CD14-positive monocyte (primary cell): ENCODE measurements at regions not wholly inside any gene's neighbourhood (a gene's known extent, or its start where the extent isn't known, plus 50 kb on each side); places are given as distances from the start of the nearest gene placed in this dataset.

Experiments used
- DNase-seq, 3 donors: peaks; one replicate each; pipeline ENCODE4 v3.0.0-alpha.2; 2011 to 2022
- H2AFZ ChIP-seq: 2 replicates; pipeline ENCODE4 v1.6.0; 2012; ENCODE audit warnings: mild to moderate bottlenecking, low read depth, low read length, inconsistent platforms; ENCODE audit not compliant: insufficient read depth, poor library complexity, severe bottlenecking
- H3K27ac ChIP-seq, 2 donors: 1 replicate in 1 of 2; 2 replicates in 1 of 2; pipeline ENCODE4 v1.5.1; 2012 to 2013; ENCODE audit warnings: low read length in 2 of 2, control low read depth in 1 of 2, inconsistent platforms in 1 of 2, low read depth in 1 of 2, mild to moderate bottlenecking in 1 of 2
- H3K27me3 ChIP-seq, 2 donors: one replicate each; pipeline versions ENCODE4 v1.6.0 to v1.6.1; 2011 to 2013; ENCODE audit warnings: low read length in 2 of 2; ENCODE audit not compliant: control insufficient read depth in 2 of 2, insufficient read depth in 2 of 2
- H3K36me3 ChIP-seq, 2 donors: replicated peaks in 1 of 2; 1 replicate in 1 of 2; 2 replicates in 1 of 2; pipeline versions ENCODE4 v1.5.1 to v1.6.1; 2012 to 2013; ENCODE audit warnings: low read length in 2 of 2, control low read depth in 1 of 2, inconsistent platforms in 1 of 2, mild to moderate bottlenecking in 1 of 2; ENCODE audit not compliant: insufficient read depth in 2 of 2, control insufficient read depth in 1 of 2
- H3K4me1 ChIP-seq, 2 donors: 1 replicate in 1 of 2; 2 replicates in 1 of 2; pipeline versions ENCODE4 v1.5.1 to v1.6.1; 2012 to 2013; ENCODE audit warnings: low read length in 2 of 2, control low read depth in 1 of 2, inconsistent platforms in 1 of 2, mild to moderate bottlenecking in 1 of 2, moderate library complexity in 1 of 2; ENCODE audit not compliant: insufficient read depth in 2 of 2, control insufficient read depth in 1 of 2
- H3K4me2 ChIP-seq: replicated peaks from 2 replicates; pipeline ENCODE3; 2012; ENCODE audit warnings: low read length, moderate library complexity, mild to moderate bottlenecking; ENCODE audit not compliant: poor library complexity, severe bottlenecking; ENCODE audit errors: extremely low read depth
- H3K4me3 ChIP-seq, 3 experiments: fragments of 200-600 bp in 1 of 3; sonication (generic) in 1 of 3; replicated peaks in 1 of 3; 1 replicate in 2 of 3; 2 replicates in 1 of 3; pipeline ENCODE4 v1.5.1; 2011 to 2013; ENCODE audit warnings: low read length in 3 of 3, mild to moderate bottlenecking in 3 of 3, control low read depth in 2 of 3, low read depth in 2 of 3, inconsistent platforms in 1 of 3, moderate library complexity in 1 of 3
- H3K79me2 ChIP-seq: 2 replicates; pipeline ENCODE4 v1.6.0; 2012; ENCODE audit warnings: mild to moderate bottlenecking, control low read depth, inconsistent platforms, low read length, moderate library complexity; ENCODE audit not compliant: insufficient read depth
- H3K9ac ChIP-seq: 2 replicates; pipeline ENCODE4 v1.6.0; 2017; ENCODE audit warnings: low read length, mild to moderate bottlenecking; ENCODE audit not compliant: insufficient read depth, poor library complexity, severe bottlenecking
- H3K9me3 ChIP-seq, 2 donors: replicated peaks in 1 of 2; 1 replicate in 1 of 2; 2 replicates in 1 of 2; pipeline versions ENCODE4 v1.5.1 to v1.6.1; 2012 to 2013; ENCODE audit warnings: low read length in 2 of 2, control low read depth in 1 of 2; ENCODE audit not compliant: control insufficient read depth in 1 of 2, insufficient read depth in 1 of 2
- H4K20me1 ChIP-seq: 2 replicates; pipeline ENCODE4 v1.6.0; 2012; ENCODE audit warnings: mild to moderate bottlenecking, low read length, control low read depth, moderate library complexity; ENCODE audit not compliant: insufficient read depth
- H3K27ac Mint-ChIP-seq, 7 donors: one replicate each; pipeline ENCODE4 v1.8.0; 2020; ENCODE audit warnings: mild to moderate bottlenecking in 7 of 7, mixed read lengths in 7 of 7, moderate library complexity in 6 of 7, inconsistent platforms in 2 of 7
- H3K27me3 Mint-ChIP-seq, 3 donors: one replicate each; pipeline ENCODE4 v1.8.0; 2021 to 2022; ENCODE audit warnings: low read depth in 3 of 3, mild to moderate bottlenecking in 3 of 3, mixed read lengths in 3 of 3, moderate library complexity in 3 of 3, inconsistent platforms in 1 of 3
- H3K36me3 Mint-ChIP-seq, 2 donors: one replicate each; pipeline ENCODE4 v1.8.0; 2020; ENCODE audit warnings: mixed read lengths in 2 of 2, inconsistent platforms in 1 of 2, mild to moderate bottlenecking in 1 of 2
- H3K4me1 Mint-ChIP-seq: one replicate; pipeline ENCODE4 v1.8.0; 2020; ENCODE audit warnings: mild to moderate bottlenecking, mixed read lengths
- H3K4me3 Mint-ChIP-seq, 2 donors: one replicate each; pipeline ENCODE4 v1.8.0; 2020; ENCODE audit warnings: mild to moderate bottlenecking in 2 of 2, mixed read lengths in 2 of 2, moderate library complexity in 1 of 2
- H3K9me3 Mint-ChIP-seq, 7 donors: one replicate each; pipeline ENCODE4 v1.8.0; 2020 to 2022; ENCODE audit warnings: mixed read lengths in 7 of 7, mild to moderate bottlenecking in 6 of 7, moderate library complexity in 6 of 7, inconsistent platforms in 2 of 7
- WGBS: methylation state at CpG from one replicate; pipeline ENCODE4 v1.1.5; 2013; ENCODE audit warnings: missing lambda C conversion rate; ENCODE audit not compliant: insufficient coverage; 5-methylcytosine and 5-hydroxymethylcytosine counted together
- intact Hi-C, 2 donors: fragments of 100-400 bp; cut with micrococcal nuclease; formaldehyde crosslinking; loops; one replicate each; pipeline versions ENCODE4 v1.15.0 to v1.15.1; 2023
- TF ChIP-seq, protein P1 (sequence below): fragments of 200-600 bp; IDR thresholded peaks from one replicate; pipeline ENCODE4 v1.8.0; 2022; ENCODE audit warnings: antibody characterized with exemption, mild to moderate bottlenecking

DNA sequence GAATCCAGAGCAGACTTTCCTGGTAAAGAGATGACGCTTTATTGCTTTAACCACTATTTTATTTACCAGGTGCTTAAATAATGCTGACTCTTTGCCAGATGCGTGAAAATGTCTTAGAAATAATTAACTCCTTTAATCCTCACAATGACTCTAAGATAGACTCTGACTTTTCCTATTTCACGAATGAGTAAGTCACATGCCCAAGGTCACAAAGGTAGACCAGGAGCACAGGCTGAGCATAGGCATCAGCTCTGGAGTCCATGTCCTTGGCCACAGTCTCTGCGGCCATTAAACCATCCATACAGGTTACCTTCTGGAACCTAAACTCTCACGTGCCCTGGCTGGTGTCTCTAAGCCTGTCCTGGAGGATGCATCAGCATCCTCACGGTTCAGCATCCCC, 87.3 kb downstream of the ERCC5 start:
- WGBS = 81% methylated on average over 5 of the region's 6 CpGs
- no peak overlapping the region for H3K27ac ChIP-seq
- H3K79me2 ChIP-seq = no peaks in the 10 kb centered on the region
- H3K9ac ChIP-seq = no peak overlapping the region
- Mint-ChIP-seq H3K27me3 (peaks cover 0 to 3% (median 2%) of the 10 kb centered on the region in 3 donors), H3K4me3 (no peak overlapping the region), H3K27ac (no peak overlapping the region), H3K4me1 (no peaks in the 10 kb centered on the region), H3K36me3 (no peaks in the 10 kb centered on the region), H3K9me3 (peaks cover 0 to 4% (median 1%) of the 10 kb centered on the region in 7 donors)
- H2AFZ ChIP-seq = no peak overlapping the region
- H3K4me3 ChIP-seq = no peak overlapping the region
- H3K9me3 ChIP-seq = peaks cover 0 to 3% of the 10 kb centered on the region in 2 donors
- no peaks in the 10 kb centered on the region for H3K36me3 ChIP-seq
- DNase-seq = no peak
- H3K4me2 ChIP-seq = no peak overlapping the region
- intact Hi-C loops = no loop called here
- H4K20me1 ChIP-seq = no peaks in the 10 kb centered on the region
- no peaks in the 10 kb centered on the region for H3K4me1 ChIP-seq
- TF ChIP-seq, protein P1, sequence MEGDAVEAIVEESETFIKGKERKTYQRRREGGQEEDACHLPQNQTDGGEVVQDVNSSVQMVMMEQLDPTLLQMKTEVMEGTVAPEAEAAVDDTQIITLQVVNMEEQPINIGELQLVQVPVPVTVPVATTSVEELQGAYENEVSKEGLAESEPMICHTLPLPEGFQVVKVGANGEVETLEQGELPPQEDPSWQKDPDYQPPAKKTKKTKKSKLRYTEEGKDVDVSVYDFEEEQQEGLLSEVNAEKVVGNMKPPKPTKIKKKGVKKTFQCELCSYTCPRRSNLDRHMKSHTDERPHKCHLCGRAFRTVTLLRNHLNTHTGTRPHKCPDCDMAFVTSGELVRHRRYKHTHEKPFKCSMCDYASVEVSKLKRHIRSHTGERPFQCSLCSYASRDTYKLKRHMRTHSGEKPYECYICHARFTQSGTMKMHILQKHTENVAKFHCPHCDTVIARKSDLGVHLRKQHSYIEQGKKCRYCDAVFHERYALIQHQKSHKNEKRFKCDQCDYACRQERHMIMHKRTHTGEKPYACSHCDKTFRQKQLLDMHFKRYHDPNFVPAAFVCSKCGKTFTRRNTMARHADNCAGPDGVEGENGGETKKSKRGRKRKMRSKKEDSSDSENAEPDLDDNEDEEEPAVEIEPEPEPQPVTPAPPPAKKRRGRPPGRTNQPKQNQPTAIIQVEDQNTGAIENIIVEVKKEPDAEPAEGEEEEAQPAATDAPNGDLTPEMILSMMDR = no peak
- H3K27me3 ChIP-seq = no peaks in the 10 kb centered on the region

DNA sequence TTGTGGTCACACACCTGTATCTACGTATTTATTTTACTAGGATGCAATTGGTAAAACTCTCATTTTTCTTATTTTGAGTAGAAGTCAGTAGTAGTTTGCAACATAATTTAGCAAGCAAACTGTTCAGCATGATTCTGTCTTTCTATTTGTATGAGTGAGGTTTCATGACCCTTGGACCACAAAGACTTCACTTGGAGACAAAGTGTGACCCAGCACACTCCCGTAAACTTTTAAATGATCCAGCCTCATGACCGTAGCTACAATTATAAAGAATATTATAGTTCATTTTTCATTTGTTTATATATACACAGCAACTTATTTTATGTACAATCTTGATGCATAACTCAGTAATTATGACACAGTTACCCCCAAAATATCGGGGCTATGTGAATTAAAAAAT, 86.5 kb downstream of the ERCC5 start:
- intact Hi-C loops = no loop called here
- TF ChIP-seq, protein P1 = no peak
- no peaks in the 10 kb centered on the region for H3K4me1 Mint-ChIP-seq
- no CpG with 5 or more reads among the region's 4 CpGs for WGBS
- no peak overlapping the region for H2AFZ ChIP-seq
- no peaks in the 10 kb centered on the region for H3K9me3 ChIP-seq
- DNase-seq = no peak
- no peak overlapping the region for H3K27ac ChIP-seq
- H3K4me2 ChIP-seq = no peak overlapping the region
- H3K36me3 Mint-ChIP-seq = no peaks in the 10 kb centered on the region
- H3K4me3 ChIP-seq = no peak overlapping the region
- no peaks in the 10 kb centered on the region for H4K20me1 ChIP-seq
- no peaks in the 10 kb centered on the region for H3K36me3 ChIP-seq
- H3K9me3 Mint-ChIP-seq = peaks cover 0 to 7% (median 4%) of the 10 kb centered on the region in 7 donors
- H3K79me2 ChIP-seq = no peaks in the 10 kb centered on the region
- H3K27me3 Mint-ChIP-seq = peaks cover 0 to under 1% (median 0%) of the 10 kb centered on the region in 3 donors
- H3K4me3 Mint-ChIP-seq = no peak overlapping the region
- no peak overlapping the region for H3K9ac ChIP-seq
- H3K4me1 ChIP-seq = no peaks in the 10 kb centered on the region
- H3K27ac Mint-ChIP-seq = no peak overlapping the region
- H3K27me3 ChIP-seq = no peaks in the 10 kb centered on the region
